BLaER1 treated with 17β-estradiol and CSF1 and Interleukin-3, amounts not matched to agents 10 nM and 100 nM (cell line): ENCODE measurements at regions not wholly inside any gene's neighbourhood (a gene's known extent, or its start where the extent isn't known, plus 50 kb on each side); places are given as distances from the start of the nearest gene placed in this dataset.

ENCODE experiments used
- H3K27ac ChIP-seq, 11 experiments: shearing (Covaris generic); formaldehyde crosslinking; 2 replicates each; pipeline ENCODE4 v1.8.1; 2022
- H3K27me3 ChIP-seq, 11 experiments: shearing (Covaris generic); formaldehyde crosslinking; 2 replicates each; pipeline ENCODE4 v1.8.1; 2022
- H3K36me3 ChIP-seq, 11 experiments: shearing (Covaris generic); formaldehyde crosslinking; 2 replicates each; pipeline ENCODE4 v1.8.1; 2022
- H3K4me1 ChIP-seq, 10 experiments: shearing (Covaris generic); formaldehyde crosslinking; 2 replicates each; pipeline ENCODE4 v1.8.1; 2022
- H3K4me2 ChIP-seq, 11 experiments: shearing (Covaris generic); formaldehyde crosslinking; 2 replicates each; pipeline ENCODE4 v1.8.1; 2022
- H3K4me3 ChIP-seq, 10 experiments: shearing (Covaris generic); formaldehyde crosslinking; 2 replicates each; pipeline ENCODE4 v1.8.1; 2022
- H3K9ac ChIP-seq, 11 experiments: shearing (Covaris generic); formaldehyde crosslinking; 2 replicates each; pipeline ENCODE4 v1.8.1; 2022
- H3K9me3 ChIP-seq, 11 experiments: shearing (Covaris generic); formaldehyde crosslinking; replicated peaks in 1 of 11; 2 replicates each; pipeline ENCODE4 v1.8.1; 2022
- H4K20me1 ChIP-seq, 11 experiments: shearing (Covaris generic); formaldehyde crosslinking; 2 replicates each; pipeline ENCODE4 v1.8.1; 2022
- Cebpa-rat ChIP-seq, 11 experiments: shearing (Covaris generic); IDR thresholded peaks; 2 replicates each; pipeline ENCODE4 v1.8.1; 2022

GRCh38 chr7:7109934-7110333 lies 72.4 kb upstream of the C1GALT1 start:
- no peak for TF ChIP-seq Cebpa-rat (IDR thresholded peaks at IDR 0.05)
- Histone ChIP-seq H3K4me2 (no peak overlapping the region), H3K4me1 (0 out of 20 replicates have a peak, but pooled peaks cover 0 to 7% (median 0%) of the 10 kb centered on the region in 10 experiments), H3K27ac (no peak overlapping the region), H3K9me3 (peaks cover 15 to 33% (median 29%) of the 10 kb centered on the region in 11 experiments), H4K20me1 (no peaks in the 10 kb centered on the region), H3K4me3 (no peak overlapping the region), H3K9ac (no peak overlapping the region), H3K36me3 (no peaks in the 10 kb centered on the region), H3K27me3 (no peaks in the 10 kb centered on the region)

GRCh38 chr7:7110706-7111105 lies 71.6 kb upstream of the C1GALT1 start:
- TF ChIP-seq Cebpa-rat (IDR thresholded peaks at IDR 0.05), result no peak
- H3K9ac ChIP-seq, result no peak overlapping the region
- H3K4me1 ChIP-seq, result 0 out of 20 replicates have a peak, but pooled peaks cover 0 to 7% (median 0%) of the 10 kb centered on the region in 10 experiments
- H4K20me1 ChIP-seq, result no peaks in the 10 kb centered on the region
- peaks cover 15 to 33% (median 29%) of the 10 kb centered on the region in 11 experiments for H3K9me3 ChIP-seq
- H3K4me3 ChIP-seq, result no peak overlapping the region
- no peak overlapping the region for H3K27ac ChIP-seq
- no peaks in the 10 kb centered on the region for H3K36me3 ChIP-seq
- H3K27me3 ChIP-seq, result no peaks in the 10 kb centered on the region
- no peak overlapping the region for H3K4me2 ChIP-seq

- no peaks in the 10 kb centered on the region for H3K36me3 ChIP-seq
Observed at GRCh38 chr7:7112868-7113267, 69.5 kb upstream of the C1GALT1 start.

DNA sequence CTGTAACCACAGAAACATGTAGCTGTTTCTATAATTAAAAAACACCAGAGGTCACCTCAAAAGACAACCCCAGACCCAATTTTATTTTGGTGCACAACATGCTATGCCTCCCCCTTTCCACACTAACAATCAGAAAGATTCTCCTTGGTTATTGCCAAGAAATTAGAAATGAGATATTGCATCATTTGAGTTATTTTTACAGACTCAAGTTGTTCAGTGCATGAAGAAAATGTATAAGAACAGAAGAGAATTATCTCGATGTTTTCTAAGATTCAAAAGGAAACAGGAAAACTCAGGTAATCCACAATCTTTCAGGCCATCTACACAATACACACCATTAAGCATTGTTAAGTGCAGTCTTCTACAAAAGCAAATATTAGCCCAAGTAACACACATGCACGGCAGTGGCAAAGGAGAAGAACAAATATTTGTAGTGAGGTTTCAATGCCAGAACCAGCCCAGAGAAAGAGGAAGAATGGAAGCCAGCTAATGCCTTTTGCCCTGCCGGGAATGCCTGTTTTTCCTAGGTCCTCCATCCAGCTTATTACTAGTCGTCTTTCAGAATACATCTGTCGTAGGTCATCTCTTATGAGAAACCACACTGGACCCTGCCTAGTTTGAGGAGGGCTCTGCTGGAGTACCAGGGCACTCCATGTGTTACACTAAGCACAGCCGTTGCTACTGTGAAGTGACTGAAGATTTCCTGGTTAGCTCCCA lies 67.6 kb upstream of the C1GALT1 start:
- H3K4me1 ChIP-seq, result 0 out of 20 replicates have a peak, but pooled peaks cover 0 to 7% (median 0%) of the 10 kb centered on the region in 10 experiments
- no peaks in the 10 kb centered on the region for H3K36me3 ChIP-seq
- H3K27me3 ChIP-seq, result no peaks in the 10 kb centered on the region
- peaks cover under 1 to 13% (median 8%) of the 10 kb centered on the region in 11 experiments; a peak in 12 of 22 replicates for H3K9me3 ChIP-seq
- H3K4me3 ChIP-seq, result no peak overlapping the region
- H3K27ac ChIP-seq, result no peak overlapping the region
- no peaks in the 10 kb centered on the region for H4K20me1 ChIP-seq
- no peak overlapping the region for H3K9ac ChIP-seq
- no peak for TF ChIP-seq Cebpa-rat (IDR thresholded peaks at IDR 0.05)
- H3K4me2 ChIP-seq, result no peak overlapping the region

More at GRCh38 chr7:7112868-7113267, 69.5 kb upstream of the C1GALT1 start:
- TF ChIP-seq Cebpa-rat (IDR thresholded peaks at IDR 0.05), result no peak
- H3K4me1 ChIP-seq, result 0 out of 20 replicates have a peak, but pooled peaks cover 0 to 7% (median 0%) of the 10 kb centered on the region in 10 experiments
- no peaks in the 10 kb centered on the region for H3K27me3 ChIP-seq
- no peak overlapping the region for H3K27ac ChIP-seq
- peaks cover 15 to 30% (median 27%) of the 10 kb centered on the region in 11 experiments for H3K9me3 ChIP-seq
- H3K4me2 ChIP-seq, result no peak overlapping the region
- no peaks in the 10 kb centered on the region for H4K20me1 ChIP-seq
- no peak overlapping the region for H3K4me3 ChIP-seq
- no peak overlapping the region for H3K9ac ChIP-seq

DNA sequence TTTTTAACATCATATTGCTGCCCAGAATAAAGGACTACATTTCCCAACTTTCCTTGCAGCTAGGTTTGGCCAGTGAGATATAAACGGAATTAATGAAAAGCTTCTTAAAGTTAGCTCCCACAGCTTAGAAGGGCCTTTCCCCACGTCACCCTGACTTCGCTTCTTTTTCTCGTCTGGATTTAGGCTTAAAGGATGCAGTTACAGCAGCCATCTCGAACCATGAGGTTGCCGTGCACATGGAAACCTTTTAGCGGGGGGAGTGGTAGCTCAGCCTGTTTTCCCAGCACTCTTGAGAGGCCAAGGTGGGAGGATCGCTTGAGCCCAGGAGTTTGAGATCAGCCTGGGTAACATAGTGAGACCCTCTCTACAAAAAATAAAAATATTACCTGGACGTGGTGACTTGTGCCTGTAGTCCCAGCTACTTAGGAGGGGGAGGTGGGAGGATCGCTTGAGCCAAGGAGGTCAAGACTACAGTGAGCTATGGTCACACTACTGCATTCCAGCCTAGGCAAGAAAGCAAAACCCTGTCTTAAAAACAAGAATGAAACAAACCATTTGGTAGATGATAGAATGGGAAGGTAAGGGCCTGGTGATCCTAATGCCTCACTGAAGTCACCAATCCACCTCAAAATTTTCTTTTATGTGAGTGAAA lies 64.3 kb upstream of the C1GALT1 start:
- Histone ChIP-seq H3K4me3 (no peak overlapping the region), H3K9ac (no peak overlapping the region), H3K4me2 (no peak overlapping the region), H3K9me3 (no peaks in the 10 kb centered on the region), H3K27ac (no peak overlapping the region), H3K27me3 (no peaks in the 10 kb centered on the region), H3K36me3 (no peaks in the 10 kb centered on the region), H4K20me1 (no peaks in the 10 kb centered on the region), H3K4me1 (peaks cover 0 to 7% (median 0%) of the 10 kb centered on the region in 10 experiments; a peak in 4 of 20 replicates)
- TF ChIP-seq Cebpa-rat (IDR thresholded peaks at IDR 0.05), result no peak

- H3K9ac ChIP-seq, result no peak overlapping the region
- H3K4me3 ChIP-seq, result no peak overlapping the region
- H3K9me3 ChIP-seq, result 0 out of 22 replicates have a peak, but pooled peaks cover 0 to under 1% (median 0%) of the 10 kb centered on the region in 11 experiments
- H3K4me2 ChIP-seq, result no peak overlapping the region
- H3K27me3 ChIP-seq, result no peaks in the 10 kb centered on the region
- peaks cover 0 to 7% (median 0%) of the 10 kb centered on the region in 10 experiments; a peak in 4 of 20 replicates for H3K4me1 ChIP-seq
- TF ChIP-seq Cebpa-rat (IDR thresholded peaks at IDR 0.05), result no peak
- H3K36me3 ChIP-seq, result no peaks in the 10 kb centered on the region
- H4K20me1 ChIP-seq, result no peaks in the 10 kb centered on the region
- no peak overlapping the region for H3K27ac ChIP-seq
Observed at GRCh38 chr7:7118822-7119221, 63.5 kb upstream of the C1GALT1 start.

GRCh38 chr7:7119729-7120128 lies 62.6 kb upstream of the C1GALT1 start:
- Histone ChIP-seq H3K9ac (no peak overlapping the region), H3K27me3 (no peaks in the 10 kb centered on the region), H4K20me1 (no peaks in the 10 kb centered on the region), H3K4me2 (no peak overlapping the region), H3K36me3 (no peaks in the 10 kb centered on the region), H3K27ac (no peak overlapping the region), H3K4me3 (no peak overlapping the region), H3K9me3 (peaks cover 0 to 6% (median 0%) of the 10 kb centered on the region in 11 experiments; a peak in 1 of 22 replicates), H3K4me1 (peaks cover 0 to 7% (median 0%) of the 10 kb centered on the region in 10 experiments; a peak in 4 of 20 replicates)
- TF ChIP-seq Cebpa-rat (IDR thresholded peaks at IDR 0.05), result no peak

- Histone ChIP-seq H3K9me3 (peaks cover 0 to 6% (median 0%) of the 10 kb centered on the region in 11 experiments; a peak in 1 of 22 replicates), H3K36me3 (no peaks in the 10 kb centered on the region), H3K4me1 (peaks cover 0 to 10% (median 0%) of the 10 kb centered on the region in 10 experiments; a peak in 5 of 20 replicates), H3K9ac (no peak overlapping the region), H3K27ac (no peak overlapping the region), H4K20me1 (no peaks in the 10 kb centered on the region), H3K4me3 (no peak overlapping the region), H3K4me2 (no peak overlapping the region), H3K27me3 (no peaks in the 10 kb centered on the region)
- TF ChIP-seq Cebpa-rat (IDR thresholded peaks at IDR 0.05), result no peak
Observed at GRCh38 chr7:7122033-7122478, 60.3 kb upstream of the C1GALT1 start.

- Histone ChIP-seq H3K9ac (no peak overlapping the region), H3K36me3 (no peaks in the 10 kb centered on the region), H3K4me2 (0 out of 22 replicates have a peak overlapping the region, but pooled peaks of 1 of the 11 experiments have one; percentile 23), H3K4me1 (peaks cover 0 to 17% (median 0%) of the 10 kb centered on the region in 10 experiments; a peak in 5 of 20 replicates), H4K20me1 (no peaks in the 10 kb centered on the region), H3K9me3 (peaks cover 0 to 6% (median 0%) of the 10 kb centered on the region in 11 experiments; a peak in 1 of 22 replicates), H3K27me3 (no peaks in the 10 kb centered on the region), H3K27ac (no peak overlapping the region), H3K4me3 (no peak overlapping the region)
- no peak for TF ChIP-seq Cebpa-rat (IDR thresholded peaks at IDR 0.05)
Observed at GRCh38 chr7:7122701-7123281, 59.6 kb upstream of the C1GALT1 start.
